ENCODE measurements at regions not wholly inside any gene's neighbourhood (a gene's known extent, or its start where the extent isn't known, plus 50 kb on each side); places are given as distances from the start of the nearest gene placed in this dataset.
"Not testable (repeated sequence)": the region's sequence is repeated elsewhere in the genome, so short reads cannot be mapped to it uniquely, and the experiment has no call there.

DNA sequence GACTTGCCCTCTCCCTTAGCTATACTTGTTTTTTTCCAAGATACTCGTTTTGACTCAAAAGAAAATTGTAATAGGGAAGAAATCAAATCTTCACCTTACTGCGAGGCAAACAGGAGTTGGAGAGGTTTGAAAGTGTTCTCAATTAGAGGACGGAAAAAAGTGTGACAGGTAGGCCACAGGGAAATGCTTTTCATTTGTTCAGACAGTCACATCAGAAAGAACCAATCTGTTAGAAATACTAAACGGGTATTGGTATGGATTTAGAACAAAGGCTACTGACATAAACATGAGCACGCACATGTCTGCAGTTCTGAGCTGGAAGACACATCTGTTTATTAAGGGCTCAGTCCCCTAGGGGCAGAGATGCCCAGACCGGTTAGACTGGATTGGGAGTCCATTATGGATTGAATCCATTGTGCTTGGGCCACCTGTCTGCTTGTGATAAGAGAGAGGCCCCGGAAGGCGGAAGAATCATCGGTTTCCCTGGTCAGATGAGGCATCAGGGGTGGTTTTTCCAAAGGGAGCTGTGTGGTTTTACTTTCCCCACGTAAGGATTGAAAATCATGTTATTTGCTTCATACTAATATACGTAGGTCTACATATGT, 220.9 kb upstream of the MYLIP start (continued):
- TF ChIP-seq, protein P1, sequence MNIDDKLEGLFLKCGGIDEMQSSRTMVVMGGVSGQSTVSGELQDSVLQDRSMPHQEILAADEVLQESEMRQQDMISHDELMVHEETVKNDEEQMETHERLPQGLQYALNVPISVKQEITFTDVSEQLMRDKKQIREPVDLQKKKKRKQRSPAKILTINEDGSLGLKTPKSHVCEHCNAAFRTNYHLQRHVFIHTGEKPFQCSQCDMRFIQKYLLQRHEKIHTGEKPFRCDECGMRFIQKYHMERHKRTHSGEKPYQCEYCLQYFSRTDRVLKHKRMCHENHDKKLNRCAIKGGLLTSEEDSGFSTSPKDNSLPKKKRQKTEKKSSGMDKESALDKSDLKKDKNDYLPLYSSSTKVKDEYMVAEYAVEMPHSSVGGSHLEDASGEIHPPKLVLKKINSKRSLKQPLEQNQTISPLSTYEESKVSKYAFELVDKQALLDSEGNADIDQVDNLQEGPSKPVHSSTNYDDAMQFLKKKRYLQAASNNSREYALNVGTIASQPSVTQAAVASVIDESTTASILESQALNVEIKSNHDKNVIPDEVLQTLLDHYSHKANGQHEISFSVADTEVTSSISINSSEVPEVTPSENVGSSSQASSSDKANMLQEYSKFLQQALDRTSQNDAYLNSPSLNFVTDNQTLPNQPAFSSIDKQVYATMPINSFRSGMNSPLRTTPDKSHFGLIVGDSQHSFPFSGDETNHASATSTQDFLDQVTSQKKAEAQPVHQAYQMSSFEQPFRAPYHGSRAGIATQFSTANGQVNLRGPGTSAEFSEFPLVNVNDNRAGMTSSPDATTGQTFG (tag by site-specific recombination; IDR thresholded peaks at IDR 0.05; ENCODE audit: borderline replicate concordance), result no peak

DNA sequence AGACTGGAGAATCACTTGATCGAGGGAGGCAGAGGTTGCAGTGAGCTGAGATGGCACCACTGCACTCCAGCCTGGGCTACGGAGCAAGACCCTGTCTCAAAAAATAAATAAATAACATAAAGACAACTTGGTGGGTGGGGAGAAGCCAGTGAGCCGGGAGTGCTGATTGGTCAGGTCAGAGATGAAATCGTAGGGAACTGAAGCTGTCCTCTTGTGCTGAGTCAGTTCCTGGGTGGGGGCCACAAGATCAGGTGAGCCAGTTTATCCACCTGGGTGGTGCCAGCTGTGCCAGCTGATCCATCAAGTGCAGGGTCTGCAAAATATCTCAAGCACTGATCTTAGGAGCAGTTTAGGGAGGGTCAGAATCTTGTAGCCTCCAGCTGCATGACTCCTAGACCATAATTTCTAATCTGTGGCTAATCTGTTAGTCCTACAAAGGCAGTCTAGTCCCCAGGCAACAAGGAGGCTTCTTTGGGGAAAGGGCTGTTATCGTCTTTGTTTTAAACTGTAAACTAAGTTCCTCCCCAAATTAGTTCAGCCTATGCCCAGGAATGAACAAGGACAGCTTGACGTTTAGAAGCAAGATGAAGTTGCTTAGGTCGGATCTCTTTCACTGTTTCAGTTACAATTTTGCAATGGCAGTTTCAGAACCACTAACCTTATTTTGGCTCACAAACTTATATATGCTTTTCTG, 221.5 kb upstream of the MYLIP start:
- H3K27ac ChIP-seq (ENCODE audit: extremely low read depth, low read depth, low read length); H3K9me3 ChIP-seq (ENCODE audit: control insufficient read depth, insufficient read depth, low read depth, low read length); H3K36me3 ChIP-seq (ENCODE audit: control insufficient read depth in 2 of 2, insufficient read depth in 1 of 2, low read length in 2 of 2); H3K4me1 ChIP-seq (ENCODE audit: control insufficient read depth, insufficient read depth, low read length); H3K4me3 ChIP-seq (ENCODE audit: low read depth, low read length): not testable (repeated sequence)
- CTCF ChIA-PET, result interaction anchor here (0.8 to 1.0 kb wide), 2 partner anchors 14 to 216 kb away, joined by 3 read pairs; no protein-coding TSS in a partner anchor
- POLR2A ChIA-PET, result interaction anchor here (0.6 to 1.4 kb wide), 2 partner anchors 43 to 221 kb away, joined by 4 to 5 read pairs; partner anchors contain the start of gene MYLIP

DNA sequence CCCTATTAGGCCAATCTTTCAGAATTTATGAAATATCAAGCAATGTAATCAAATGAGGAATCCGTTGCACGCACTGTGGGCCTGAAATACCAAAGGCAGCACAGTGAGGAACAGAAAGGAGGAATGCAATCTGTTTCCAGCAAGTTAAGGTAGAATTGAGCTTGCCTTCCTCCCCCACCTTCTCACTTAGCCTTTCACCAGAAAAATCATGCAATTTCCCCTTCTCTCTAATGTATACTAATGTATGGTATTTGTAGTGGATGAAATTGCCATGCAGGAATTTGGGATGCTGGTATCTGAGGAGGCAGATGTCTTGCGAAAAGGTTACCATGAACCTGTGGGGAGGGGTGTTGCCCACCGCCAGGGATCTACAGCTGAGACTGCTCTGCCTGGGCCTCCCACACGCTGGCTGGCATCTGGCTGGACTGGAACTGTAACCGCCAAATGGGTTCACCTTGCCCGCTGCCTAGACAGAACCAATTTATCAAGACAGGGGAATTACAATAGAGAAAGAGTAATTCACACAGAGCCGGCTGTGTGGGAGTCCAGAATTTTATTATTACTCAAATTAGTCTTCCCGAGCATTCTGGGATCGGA, 222.4 kb upstream of the MYLIP start:
- POLR2A ChIA-PET, result interaction anchor here (0.6 to 1.4 kb wide), 2 partner anchors 43 to 222 kb away, joined by 4 to 5 read pairs; partner anchors contain the start of gene MYLIP
- Histone ChIP-seq H3K36me3 (ENCODE audit: control insufficient read depth in 2 of 2, insufficient read depth in 1 of 2, low read length in 2 of 2) (no peaks in the 10 kb centered on the region), H3K4me1 (ENCODE audit: control insufficient read depth, insufficient read depth, low read length) (peaks cover 10% of the 10 kb centered on the region), H3K4me3 (ENCODE audit: low read depth, low read length) (no peak overlapping the region), H3K9me3 (ENCODE audit: control insufficient read depth, insufficient read depth, low read depth, low read length) (no peaks in the 10 kb centered on the region), H3K27ac (ENCODE audit: extremely low read depth, low read depth, low read length) (no peak overlapping the region)
- CTCF ChIA-PET, result interaction anchor here (0.6 to 1.4 kb wide), 3 partner anchors 215 to 276 kb away, joined by 3 to 5 read pairs (median 3); no protein-coding TSS in a partner anchor
- TF ChIP-seq ZNF404 (tag by site-specific recombination; IDR thresholded peaks at IDR 0.05), result no peak

DNA sequence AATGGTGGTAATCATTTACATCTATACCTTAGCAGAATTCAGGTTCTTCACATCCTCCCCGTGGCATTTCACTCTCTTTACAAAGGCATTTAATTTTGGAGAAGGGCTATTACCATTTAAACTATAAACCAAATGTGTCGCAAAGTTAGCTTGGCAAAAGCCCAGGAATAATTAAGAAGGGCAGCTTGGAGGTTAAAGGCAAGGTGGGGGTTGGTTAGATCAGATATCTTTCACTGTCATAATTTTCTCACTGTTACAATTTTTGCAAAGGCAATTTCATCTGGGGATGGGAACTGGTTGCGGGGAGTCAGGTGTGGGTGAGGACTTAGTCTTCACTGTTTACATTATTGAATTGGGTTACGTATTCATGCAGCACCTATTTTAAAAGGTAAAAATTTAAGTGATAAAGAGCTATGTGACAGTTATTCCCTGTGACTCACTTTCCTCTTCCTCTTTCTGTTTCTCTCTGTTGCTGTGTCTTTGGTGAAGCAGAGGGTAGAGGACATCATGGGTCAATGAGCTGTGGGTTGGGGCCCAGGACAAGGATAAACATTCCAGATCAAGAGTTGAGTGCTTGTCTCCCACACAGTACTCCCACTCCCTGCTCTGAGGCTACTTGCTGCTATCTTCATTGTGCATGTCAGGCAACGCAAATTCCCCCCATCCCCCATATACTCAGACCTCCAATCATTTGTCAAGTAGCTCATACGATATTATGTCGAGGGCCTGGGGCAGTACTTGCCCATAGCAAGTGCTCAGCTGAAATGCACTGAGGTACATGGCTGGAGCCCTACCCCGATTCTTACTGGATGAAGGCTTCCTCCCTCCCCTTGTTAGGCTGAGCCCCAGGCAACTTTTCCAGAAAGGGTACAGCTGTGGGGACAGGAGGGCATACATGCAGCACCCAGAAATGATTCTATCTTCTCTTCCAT, 223.1 kb upstream of the MYLIP start:
- CTCF ChIA-PET, result interaction anchor here (0.5 to 1.7 kb wide), 7 partner anchors 12 to 277 kb away, joined by 3 to 5 read pairs (median 3); no protein-coding TSS in a partner anchor
- Histone ChIP-seq H3K4me1 (ENCODE audit: control insufficient read depth, insufficient read depth, low read length) (peaks cover 10% of the 10 kb centered on the region), H3K9me3 (ENCODE audit: control insufficient read depth, insufficient read depth, low read depth, low read length) (no peaks in the 10 kb centered on the region), H3K36me3 (ENCODE audit: control insufficient read depth in 2 of 2, insufficient read depth in 1 of 2, low read length in 2 of 2) (no peaks in the 10 kb centered on the region), H3K4me3 (ENCODE audit: low read depth, low read length) (no peak overlapping the region), H3K27ac (ENCODE audit: extremely low read depth, low read depth, low read length) (no peak overlapping the region)
- POLR2A ChIA-PET, result interaction anchor here (1.4 kb wide), 1 partner anchor 223 kb away, joined by 4 read pairs; the partner anchor contains the start of gene MYLIP
- TF ChIP-seq EGR2 (tag by site-specific recombination; IDR thresholded peaks at IDR 0.05; ENCODE audit: low read depth), result peak; percentile 96
- no peak for TF ChIP-seq ZNF571 (tag by site-specific recombination; IDR thresholded peaks at IDR 0.05)
- TF ChIP-seq ZFHX2 (tag by site-specific recombination; conservative IDR thresholded peaks at IDR 0.05), result peak; percentile 96

DNA sequence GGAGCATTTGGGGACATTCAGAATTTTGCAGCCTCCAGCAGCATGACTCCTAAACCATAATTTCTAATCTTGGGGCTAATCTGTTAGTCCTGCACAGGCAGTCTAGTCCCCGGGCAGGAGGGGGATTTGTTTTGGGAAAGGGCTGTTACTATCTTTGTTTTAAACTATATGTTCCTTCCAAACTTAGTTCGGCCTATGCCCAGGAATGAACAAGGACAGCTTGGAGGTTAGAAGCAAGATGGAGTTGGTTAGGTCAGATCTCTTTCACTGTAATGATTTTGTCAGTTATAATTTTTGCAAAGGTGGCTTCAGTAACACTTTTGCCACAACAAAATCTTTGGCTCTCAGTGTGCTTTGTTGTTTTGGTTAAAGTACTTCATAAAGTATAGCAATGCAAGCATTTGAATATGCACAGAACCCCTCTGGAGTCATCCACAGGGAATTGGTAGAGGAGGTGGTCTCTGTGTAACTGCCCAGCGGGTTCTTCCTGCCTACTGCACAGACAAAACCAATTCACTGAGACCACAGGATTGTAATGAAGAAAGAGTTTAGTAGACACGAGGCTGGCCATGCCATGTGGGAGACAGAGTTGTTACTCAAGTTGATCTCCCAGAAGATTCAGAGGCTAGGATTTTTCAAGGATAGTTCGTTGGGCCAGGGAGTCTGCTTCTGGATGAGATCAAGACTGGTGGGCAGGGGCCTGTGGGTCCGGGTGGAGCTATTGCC, 224.1 kb upstream of the MYLIP start:
- H3K4me3 ChIP-seq (ENCODE audit: low read depth, low read length), result no peak overlapping the region
- peaks cover 10% of the 10 kb centered on the region for H3K4me1 ChIP-seq (ENCODE audit: control insufficient read depth, insufficient read depth, low read length)
- ChIA-PET POLR2A (no interaction called here), CTCF (interaction anchor here (1.0 to 1.7 kb wide), 2 partner anchors 11 to 382 kb away, joined by 3 to 4 read pairs; no protein-coding TSS in a partner anchor)
- no peak overlapping the region for H3K27ac ChIP-seq (ENCODE audit: extremely low read depth, low read depth, low read length)
- no peaks in the 10 kb centered on the region for H3K9me3 ChIP-seq (ENCODE audit: control insufficient read depth, insufficient read depth, low read depth, low read length)
- no peaks in the 10 kb centered on the region for H3K36me3 ChIP-seq (ENCODE audit: control insufficient read depth in 2 of 2, insufficient read depth in 1 of 2, low read length in 2 of 2)
- TF ChIP-seq ZNF292 (tag by site-specific recombination; IDR thresholded peaks at IDR 0.05; ENCODE audit: borderline replicate concordance, low read depth), result no peak
- no peak for TF ChIP-seq HOXD13 (CRISPR knock-in tag; IDR thresholded peaks at IDR 0.05; ENCODE audit: borderline replicate concordance)
- no peak for TF ChIP-seq ZNF223 (tag by site-specific recombination; IDR thresholded peaks at IDR 0.05)
- TF ChIP-seq KLF8 (tag by site-specific recombination; IDR thresholded peaks at IDR 0.05), result no peak
- no peak for TF ChIP-seq ZNF747 (tag by site-specific recombination; IDR thresholded peaks at IDR 0.05)
- no peak for TF ChIP-seq ZNF596 (tag by site-specific recombination; IDR thresholded peaks at IDR 0.05)
- TF ChIP-seq OSR2 (tag by site-specific recombination; IDR thresholded peaks at IDR 0.05), result no peak
- no peak for TF ChIP-seq ZNF366 (tag by site-specific recombination; conservative IDR thresholded peaks at IDR 0.05)
- TF ChIP-seq ZNF311 (tag by site-specific recombination; IDR thresholded peaks at IDR 0.05; ENCODE audit: borderline replicate concordance), result no peak
- no peak for TF ChIP-seq BCL11A (tag by site-specific recombination; IDR thresholded peaks at IDR 0.05; ENCODE audit: low read depth)
- no peak for TF ChIP-seq ZNF114 (tag by site-specific recombination; IDR thresholded peaks at IDR 0.05)
